Vagina (tissue), 2 donors: ENCODE measurements at regions not wholly inside any gene's neighbourhood (a gene's known extent, or its start where the extent isn't known, plus 50 kb on each side); places are given as distances from the start of the nearest gene placed in this dataset.

ENCODE experiments used
- POLR2AphosphoS5 ChIP-seq, 2 donors: sonication (generic); formaldehyde crosslinking; IDR thresholded peaks; one replicate each; pipeline ENCODE4 v1.9.0; 2017; ENCODE audit warnings: antibody characterized with exemption in 2 of 2, mild to moderate bottlenecking in 2 of 2, low read depth in 1 of 2; ENCODE audit not compliant: insufficient read depth in 1 of 2
- TF ChIP-seq, protein P1 (sequence below), 3 experiments: fragments of 450-650 bp in 2 of 3; fragments of 200-600 bp in 1 of 3; sonication (generic) in 1 of 3; IDR thresholded peaks; one replicate each; pipeline ENCODE4 v1.5.1; 2017 to 2019; ENCODE audit warnings: antibody characterized with exemption in 3 of 3, mild to moderate bottlenecking in 2 of 3, moderate library complexity in 2 of 3

DNA sequence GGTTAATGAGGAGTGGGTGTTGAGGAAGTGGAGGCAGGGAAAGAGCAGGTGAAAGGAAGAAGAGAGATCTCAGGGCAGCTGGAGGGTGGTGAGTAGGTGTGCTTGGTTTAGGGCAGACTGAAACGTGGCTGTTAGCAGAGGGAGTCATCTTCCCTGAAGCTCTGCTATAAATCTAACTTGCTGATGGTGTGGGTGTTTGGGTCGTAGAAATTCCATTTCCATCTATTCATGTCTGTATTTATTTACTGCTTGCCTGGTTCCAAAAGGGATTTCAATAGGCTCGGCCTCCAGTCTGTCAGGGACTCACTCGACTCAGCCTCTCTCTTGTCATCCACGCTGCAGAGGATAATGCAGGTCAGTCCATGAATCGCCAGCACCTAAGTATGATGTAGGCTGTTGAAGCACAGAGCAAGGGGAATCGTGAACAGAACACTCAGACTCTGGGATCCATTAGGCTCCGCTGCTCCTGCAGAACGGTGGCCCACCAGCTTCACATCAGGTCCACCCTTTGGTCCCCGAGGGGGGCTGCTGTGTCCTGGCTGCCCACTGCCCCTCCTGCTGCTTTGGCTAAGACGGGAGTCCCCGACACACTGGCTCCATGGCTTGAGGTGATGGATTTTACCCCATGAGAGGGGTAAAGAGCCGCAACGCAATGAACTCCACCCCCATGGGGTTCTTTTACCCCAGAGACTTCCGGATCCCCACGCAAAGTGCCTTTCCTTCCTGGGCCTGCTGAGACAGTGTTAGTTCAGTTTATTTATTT, 156.2 kb downstream of the RHOU start:
- TF ChIP-seq, protein P1, sequence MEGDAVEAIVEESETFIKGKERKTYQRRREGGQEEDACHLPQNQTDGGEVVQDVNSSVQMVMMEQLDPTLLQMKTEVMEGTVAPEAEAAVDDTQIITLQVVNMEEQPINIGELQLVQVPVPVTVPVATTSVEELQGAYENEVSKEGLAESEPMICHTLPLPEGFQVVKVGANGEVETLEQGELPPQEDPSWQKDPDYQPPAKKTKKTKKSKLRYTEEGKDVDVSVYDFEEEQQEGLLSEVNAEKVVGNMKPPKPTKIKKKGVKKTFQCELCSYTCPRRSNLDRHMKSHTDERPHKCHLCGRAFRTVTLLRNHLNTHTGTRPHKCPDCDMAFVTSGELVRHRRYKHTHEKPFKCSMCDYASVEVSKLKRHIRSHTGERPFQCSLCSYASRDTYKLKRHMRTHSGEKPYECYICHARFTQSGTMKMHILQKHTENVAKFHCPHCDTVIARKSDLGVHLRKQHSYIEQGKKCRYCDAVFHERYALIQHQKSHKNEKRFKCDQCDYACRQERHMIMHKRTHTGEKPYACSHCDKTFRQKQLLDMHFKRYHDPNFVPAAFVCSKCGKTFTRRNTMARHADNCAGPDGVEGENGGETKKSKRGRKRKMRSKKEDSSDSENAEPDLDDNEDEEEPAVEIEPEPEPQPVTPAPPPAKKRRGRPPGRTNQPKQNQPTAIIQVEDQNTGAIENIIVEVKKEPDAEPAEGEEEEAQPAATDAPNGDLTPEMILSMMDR (IDR thresholded peaks at IDR 0.05), result no peak
- TF ChIP-seq POLR2AphosphoS5 (IDR thresholded peaks at IDR 0.05; ENCODE audit: insufficient read depth in 1 of 2, low read depth in 1 of 2), result no peak
